AG09309 (cell line): ENCODE measurements at regions not wholly inside any gene's neighbourhood (a gene's known extent, or its start where the extent isn't known, plus 50 kb on each side); places are given as distances from the start of the nearest gene placed in this dataset.

ENCODE experiments used
- DNase-seq: peaks from one replicate; pipeline ENCODE4 v3.0.0-alpha.2; 2010; ENCODE audit warnings: low read depth
- H3K4me3 ChIP-seq: 2 replicates; pipeline ENCODE4 v1.5.1; 2011; ENCODE audit warnings: mild to moderate bottlenecking, low read depth, low read length, moderate library complexity; ENCODE audit not compliant: control insufficient read depth
- CTCF ChIP-seq: IDR thresholded peaks from 2 replicates; pipeline ENCODE4 v1.5.1; 2011; ENCODE audit warnings: mild to moderate bottlenecking, low read depth, low read length, inconsistent platforms; ENCODE audit not compliant: insufficient read depth, control insufficient read depth; ENCODE audit errors: missing control alignments

GRCh38 chr2:212669761-212670160 lies 131.2 kb upstream of the ERBB4 start:
- DNase-seq = no peak
- no peak overlapping the region for H3K4me3 ChIP-seq
- TF ChIP-seq CTCF = no peak

- no peak for TF ChIP-seq CTCF
- DNase-seq = no peak
- H3K4me3 ChIP-seq = no peak overlapping the region
These were observed 129.2 kb upstream of the ERBB4 start for GRCh38 chr2:212667751-212668316.

GRCh38 chr2:212665948-212666347 lies 127.3 kb upstream of the ERBB4 start:
- DNase-seq = no peak
- no peak for TF ChIP-seq CTCF
- H3K4me3 ChIP-seq = no peak overlapping the region

- DNase-seq = no peak
- TF ChIP-seq CTCF = no peak
- H3K4me3 ChIP-seq = no peak overlapping the region
These were observed 120.8 kb upstream of the ERBB4 start for GRCh38 chr2:212659441-212659840.

GRCh38 chr2:212649646-212650045 lies 111.0 kb upstream of the ERBB4 start:
- no peak for DNase-seq
- TF ChIP-seq CTCF = no peak
- H3K4me3 ChIP-seq = no peak overlapping the region

GRCh38 chr2:212646698-212647366 lies 108.2 kb upstream of the ERBB4 start:
- TF ChIP-seq CTCF = no peak
- no peak overlapping the region for H3K4me3 ChIP-seq
- peak; percentile 55 for DNase-seq
